ENCODE measurements at regions not wholly inside any gene's neighbourhood (a gene's known extent, or its start where the extent isn't known, plus 50 kb on each side); places are given as distances from the start of the nearest gene placed in this dataset.
"Not testable (repeated sequence)": the region's sequence is repeated elsewhere in the genome, so short reads cannot be mapped to it uniquely, and the experiment has no call there.

- TF ChIP-seq EZH2 (IDR thresholded peaks at IDR 0.05; ENCODE audit: insufficient read depth, poor library complexity, severe bottlenecking); EZH2phosphoT487 (IDR thresholded peaks at IDR 0.05; ENCODE audit: insufficient read depth, low read depth): not testable (repeated sequence)
Measured at GRCh38 chr7:73937650-73938049, 76.7 kb downstream of the TMEM270 start.

Measured in GM23248 (cell line).